SK-N-SH (cell line): ENCODE measurements at regions not wholly inside any gene's neighbourhood (a gene's known extent, or its start where the extent isn't known, plus 50 kb on each side); places are given as distances from the start of the nearest gene placed in this dataset.

Experiments
- EP300 ChIP-seq, 2 experiments: IDR thresholded peaks; 2 replicates each; pipeline versions ENCODE4 v1.4.0 to v1.6.1; 2012; ENCODE audit warnings: borderline replicate concordance in 1 of 2, low read depth in 1 of 2, low read length in 1 of 2
- POLR2AphosphoS5 ChIP-seq: IDR thresholded peaks from 2 replicates; pipeline ENCODE4 v1.6.1; 2012; ENCODE audit warnings: low read depth, low read length
- RAD21 ChIP-seq: IDR thresholded peaks from 2 replicates; pipeline ENCODE4 v1.6.1; 2012; ENCODE audit warnings: mild to moderate bottlenecking, low read length
- RFX5 ChIP-seq: IDR thresholded peaks from 2 replicates; pipeline ENCODE4 v1.6.1; 2012; ENCODE audit warnings: mild to moderate bottlenecking, improper control_type of control experiment, low read length
- SIN3A ChIP-seq: IDR thresholded peaks from 2 replicates; pipeline ENCODE4 v1.6.1; 2012; ENCODE audit warnings: low read depth, mild to moderate bottlenecking, low read length, moderate library complexity, borderline replicate concordance
- TCF12 ChIP-seq: IDR thresholded peaks from 2 replicates; pipeline ENCODE4 v1.4.0; 2012
- TF ChIP-seq, protein P1 (sequence below): fragments of 200-600 bp; sonication (generic); IDR thresholded peaks from 2 replicates; pipeline ENCODE4 v1.6.1; 2017; ENCODE audit warnings: antibody characterized with exemption, mild to moderate bottlenecking, moderate library complexity
- TF ChIP-seq, protein P2 (sequence below): IDR thresholded peaks from 2 replicates; pipeline ENCODE4 v1.4.0; 2012; ENCODE audit warnings: low read depth

DNA sequence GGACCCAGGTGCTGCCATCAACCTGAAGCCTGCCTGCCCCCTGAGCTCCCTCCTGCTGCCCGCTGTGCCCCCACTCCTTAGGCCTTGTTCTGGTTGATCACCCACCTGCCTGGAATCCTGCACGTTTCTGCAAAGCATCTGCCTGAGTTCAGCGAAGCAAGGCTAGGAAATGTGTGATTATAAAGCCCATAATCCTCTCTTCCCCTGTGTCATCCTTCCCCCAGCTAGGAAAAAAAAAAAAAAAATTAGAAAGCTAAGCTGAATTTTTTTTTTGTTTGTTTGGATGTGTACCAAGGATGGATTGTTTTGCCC lies 93.2 kb downstream of the FOXA2 start:
- TF ChIP-seq RFX5 (no peak), POLR2AphosphoS5 (no peak), RAD21 (no peak), TCF12 (no peak), EP300 (IDR thresholded peaks at IDR 0.05; ENCODE audit: borderline replicate concordance in 1 of 2, low read depth in 1 of 2, low read length in 1 of 2) (no peak), SIN3A (no peak)
- TF ChIP-seq, protein P1, sequence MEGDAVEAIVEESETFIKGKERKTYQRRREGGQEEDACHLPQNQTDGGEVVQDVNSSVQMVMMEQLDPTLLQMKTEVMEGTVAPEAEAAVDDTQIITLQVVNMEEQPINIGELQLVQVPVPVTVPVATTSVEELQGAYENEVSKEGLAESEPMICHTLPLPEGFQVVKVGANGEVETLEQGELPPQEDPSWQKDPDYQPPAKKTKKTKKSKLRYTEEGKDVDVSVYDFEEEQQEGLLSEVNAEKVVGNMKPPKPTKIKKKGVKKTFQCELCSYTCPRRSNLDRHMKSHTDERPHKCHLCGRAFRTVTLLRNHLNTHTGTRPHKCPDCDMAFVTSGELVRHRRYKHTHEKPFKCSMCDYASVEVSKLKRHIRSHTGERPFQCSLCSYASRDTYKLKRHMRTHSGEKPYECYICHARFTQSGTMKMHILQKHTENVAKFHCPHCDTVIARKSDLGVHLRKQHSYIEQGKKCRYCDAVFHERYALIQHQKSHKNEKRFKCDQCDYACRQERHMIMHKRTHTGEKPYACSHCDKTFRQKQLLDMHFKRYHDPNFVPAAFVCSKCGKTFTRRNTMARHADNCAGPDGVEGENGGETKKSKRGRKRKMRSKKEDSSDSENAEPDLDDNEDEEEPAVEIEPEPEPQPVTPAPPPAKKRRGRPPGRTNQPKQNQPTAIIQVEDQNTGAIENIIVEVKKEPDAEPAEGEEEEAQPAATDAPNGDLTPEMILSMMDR = no peak
- TF ChIP-seq, protein P2, sequence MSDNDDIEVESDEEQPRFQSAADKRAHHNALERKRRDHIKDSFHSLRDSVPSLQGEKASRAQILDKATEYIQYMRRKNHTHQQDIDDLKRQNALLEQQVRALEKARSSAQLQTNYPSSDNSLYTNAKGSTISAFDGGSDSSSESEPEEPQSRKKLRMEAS = no peak
